HG03342 (cell line): ENCODE measurements at regions not wholly inside any gene's neighbourhood (a gene's known extent, or its start where the extent isn't known, plus 50 kb on each side); places are given as distances from the start of the nearest gene placed in this dataset.

Source experiments
- ATAC-seq: cut with Tn5 transposase; IDR thresholded peaks from one replicate; pipeline ENCODE4 v1.9.1; 2021; ENCODE audit warnings: mild to moderate bottlenecking, moderate library complexity; ENCODE audit not compliant: unreplicated experiment

DNA sequence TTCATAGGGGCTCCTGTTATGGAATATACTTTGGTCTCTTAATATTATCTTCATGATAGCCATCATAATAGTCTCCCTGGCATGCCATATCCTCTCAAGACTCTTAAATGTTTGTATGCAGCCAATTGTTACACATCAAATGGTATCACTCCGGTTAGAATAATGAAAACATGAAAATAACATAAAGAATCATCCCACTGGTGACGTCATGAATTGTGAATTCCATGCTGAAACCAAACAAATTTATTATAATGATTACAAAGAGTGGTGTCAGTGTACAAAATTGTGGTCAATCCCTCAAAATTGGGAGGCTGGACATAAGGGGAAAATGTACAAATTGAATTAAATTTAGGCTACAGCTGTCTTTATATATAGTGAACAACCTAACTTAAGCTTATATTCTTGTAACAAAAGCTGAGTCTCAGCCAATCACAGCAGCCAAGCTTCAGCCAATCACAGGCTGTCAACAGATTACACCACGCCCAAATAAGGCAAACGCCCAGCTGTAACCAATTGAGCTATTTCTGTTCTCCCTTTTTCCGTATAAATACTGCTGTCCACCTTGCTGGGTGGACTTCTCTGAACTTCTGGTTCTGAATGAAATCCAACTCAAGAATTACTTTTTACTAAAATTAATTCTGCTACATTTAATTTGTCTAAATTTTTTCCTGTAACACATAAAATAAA, 156.1 kb downstream of the CHD9NB start:
- no peak for ATAC-seq

DNA sequence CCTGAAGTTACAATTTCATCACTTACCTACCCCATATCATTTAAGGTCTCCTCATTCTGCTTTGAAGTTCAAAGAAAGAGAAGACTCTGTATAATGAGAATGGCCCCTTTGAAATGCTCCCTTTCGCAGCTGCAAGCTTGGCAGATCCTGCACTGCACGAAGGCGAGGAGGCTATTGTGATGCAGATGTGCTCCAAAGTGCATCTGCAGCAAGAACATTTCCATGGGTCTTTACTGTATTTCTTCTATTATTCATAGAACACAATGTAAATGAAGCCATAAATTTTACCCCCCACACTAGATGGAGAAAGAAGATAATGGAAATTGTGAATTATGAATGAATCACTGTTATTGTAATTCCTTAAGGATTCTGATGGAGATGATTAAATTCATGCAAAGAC, 178.7 kb downstream of the CHD9NB start:
- ATAC-seq: no peak

DNA sequence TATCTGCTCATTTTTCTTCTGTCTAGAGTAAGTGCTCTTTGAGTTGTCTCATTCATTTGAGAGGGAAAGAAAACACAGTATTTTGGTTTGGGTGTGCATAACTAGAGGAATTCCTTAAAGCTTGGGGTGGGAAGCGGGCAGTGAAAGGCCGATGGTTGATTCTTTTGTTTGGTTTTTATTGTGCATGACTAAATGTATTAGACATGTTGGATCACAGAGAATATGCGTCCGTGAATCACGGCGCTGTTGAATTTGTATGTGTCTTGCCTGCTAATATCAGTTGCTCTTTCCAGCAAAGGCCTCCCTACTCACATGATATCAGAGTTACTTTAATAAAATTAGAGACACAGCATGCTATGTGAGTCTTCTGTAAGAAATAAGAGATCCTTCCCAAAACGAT, 180.0 kb downstream of the CHD9NB start:
- no peak for ATAC-seq

DNA sequence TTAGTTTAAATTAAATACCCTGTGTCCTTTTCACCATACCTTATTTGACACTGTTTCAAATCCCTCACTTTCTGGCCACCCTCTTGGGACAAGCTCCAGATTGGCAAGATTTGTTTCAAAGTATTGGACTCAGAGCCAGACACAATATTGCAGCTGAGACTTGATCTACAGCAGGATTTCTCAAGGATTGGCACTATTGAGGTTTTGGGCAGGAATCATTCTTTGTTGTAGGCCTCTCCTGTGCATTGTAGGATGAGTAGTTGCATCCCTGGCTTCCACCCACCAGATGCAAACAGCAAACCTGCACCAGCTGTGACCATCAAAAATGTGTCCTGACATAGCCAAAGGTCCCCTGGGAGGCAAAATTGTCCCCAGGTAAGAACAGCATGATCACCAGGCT, 181.2 kb downstream of the CHD9NB start:
- ATAC-seq: no peak

DNA sequence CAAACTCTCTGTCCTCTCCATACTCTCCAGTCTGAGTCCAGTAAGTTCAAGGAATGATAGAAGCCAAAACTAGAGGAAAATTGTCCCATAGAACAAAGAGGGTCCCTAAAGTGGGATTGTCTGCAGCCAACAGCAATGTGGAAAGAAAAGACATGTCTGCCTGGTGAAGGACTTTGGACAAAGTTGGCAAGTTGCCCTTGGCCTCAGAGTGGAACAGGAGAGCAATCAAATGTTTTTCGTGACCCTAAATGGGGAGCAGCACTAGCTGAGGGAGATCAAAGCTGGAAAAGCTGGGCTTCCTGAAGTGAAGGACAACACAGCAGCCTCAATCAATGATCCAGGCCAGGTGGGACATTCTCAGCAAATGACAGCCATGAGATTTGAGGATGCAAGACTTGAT, 183.5 kb downstream of the CHD9NB start:
- ATAC-seq: no peak

DNA sequence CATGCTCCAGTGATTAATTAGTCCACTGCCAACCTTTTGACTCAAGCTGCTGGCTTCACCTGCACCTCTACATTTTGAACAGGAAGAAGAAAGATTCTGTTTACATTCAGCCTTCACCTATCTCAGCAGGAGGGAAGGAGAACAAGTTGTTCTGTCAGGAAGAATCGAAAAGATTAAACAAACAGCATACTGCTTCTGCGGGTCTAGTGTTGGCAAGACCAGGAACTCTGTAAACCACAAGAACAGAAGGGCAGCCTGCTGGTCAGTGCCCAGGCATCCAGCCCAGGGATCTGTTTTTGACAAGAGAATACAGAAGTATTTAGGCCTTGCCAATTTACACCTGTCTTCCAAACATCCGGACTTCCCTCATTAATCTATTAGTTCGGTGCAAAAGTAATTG, 189.7 kb downstream of the CHD9NB start:
- no peak for ATAC-seq

DNA sequence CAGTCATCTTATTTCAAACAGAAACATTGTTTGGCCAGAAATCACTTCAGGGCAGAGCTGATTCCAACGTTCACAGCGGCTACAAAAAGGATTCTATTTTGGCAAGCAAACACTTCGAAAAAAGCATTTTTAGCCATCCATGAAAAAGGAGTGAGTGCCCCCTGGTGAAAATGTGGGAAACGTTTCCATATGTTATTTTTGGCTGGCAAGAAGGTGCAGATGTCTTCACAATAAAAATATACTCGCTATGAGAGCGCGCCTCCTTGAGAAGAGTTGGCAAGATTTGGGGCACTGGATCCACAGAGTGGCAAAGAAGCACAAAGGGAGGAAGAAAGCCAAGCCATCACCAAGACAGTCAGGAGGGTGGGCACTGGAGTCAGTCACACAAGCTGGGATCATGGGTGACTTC, 191.1 kb downstream of the CHD9NB start:
- no peak for ATAC-seq

DNA sequence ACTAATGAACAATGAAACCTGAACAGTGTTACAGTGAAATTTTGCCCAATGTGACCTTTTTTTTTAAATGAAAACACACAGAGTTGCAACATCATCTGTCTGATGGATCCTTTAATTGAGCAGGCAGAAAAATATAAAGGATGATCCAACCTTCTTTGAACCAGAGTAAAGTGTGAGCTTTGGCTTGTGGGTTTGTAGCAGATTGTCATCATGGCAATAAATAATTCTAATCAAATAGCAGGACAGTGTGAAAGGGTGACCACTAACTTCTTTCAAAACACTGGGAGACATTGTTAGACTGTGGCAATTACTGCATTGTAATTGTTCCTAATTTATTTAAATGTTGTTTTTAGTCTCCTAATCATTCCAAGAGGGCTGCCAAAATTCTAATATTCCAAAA, 197.2 kb downstream of the CHD9NB start:
- no peak for ATAC-seq

DNA sequence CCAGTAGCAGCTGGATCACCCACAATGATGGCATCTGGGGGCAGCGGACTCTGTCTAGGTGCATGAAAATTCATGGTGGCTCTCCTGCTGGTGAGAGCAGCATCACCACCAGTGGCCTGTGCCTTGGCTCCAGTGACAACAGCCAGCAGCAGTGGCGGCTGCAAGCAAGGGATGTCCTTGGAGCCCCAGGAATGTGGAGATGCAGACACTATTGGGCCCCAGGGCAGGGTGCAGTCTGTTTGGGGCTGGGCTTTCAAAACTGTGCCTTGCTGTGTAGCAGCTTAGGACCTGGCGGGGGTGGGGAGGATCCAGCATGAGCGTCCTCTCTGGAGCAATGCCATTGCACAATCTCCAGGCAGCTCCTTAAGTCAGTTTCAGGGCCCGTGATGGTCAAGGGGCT, 199.7 kb downstream of the CHD9NB start:
- no peak for ATAC-seq

DNA sequence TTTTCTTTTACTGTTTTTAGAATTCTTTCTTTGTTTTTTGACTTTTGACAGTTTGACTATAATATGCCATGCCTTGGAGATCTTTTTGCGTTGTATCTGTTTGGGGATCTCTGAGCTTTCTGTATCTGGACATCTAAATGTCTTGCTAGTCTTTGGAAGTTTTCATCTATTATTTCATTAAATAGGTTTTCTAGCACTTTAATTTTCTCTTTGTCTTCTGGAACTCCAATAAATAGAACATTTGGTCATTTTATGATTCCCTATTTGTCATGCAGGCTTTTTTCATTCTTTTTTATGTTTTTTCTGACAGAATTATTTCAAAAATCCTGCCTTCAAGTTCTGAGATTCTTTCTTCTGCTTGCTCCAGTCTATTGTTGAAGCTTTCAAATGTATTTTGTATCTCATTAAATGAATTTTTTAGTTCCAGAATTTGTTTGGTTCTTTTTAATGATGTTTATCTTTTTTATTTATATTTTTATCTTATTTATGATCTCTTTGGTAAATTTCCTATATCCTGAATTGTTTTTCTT, 201.4 kb downstream of the CHD9NB start:
- no peak for ATAC-seq

DNA sequence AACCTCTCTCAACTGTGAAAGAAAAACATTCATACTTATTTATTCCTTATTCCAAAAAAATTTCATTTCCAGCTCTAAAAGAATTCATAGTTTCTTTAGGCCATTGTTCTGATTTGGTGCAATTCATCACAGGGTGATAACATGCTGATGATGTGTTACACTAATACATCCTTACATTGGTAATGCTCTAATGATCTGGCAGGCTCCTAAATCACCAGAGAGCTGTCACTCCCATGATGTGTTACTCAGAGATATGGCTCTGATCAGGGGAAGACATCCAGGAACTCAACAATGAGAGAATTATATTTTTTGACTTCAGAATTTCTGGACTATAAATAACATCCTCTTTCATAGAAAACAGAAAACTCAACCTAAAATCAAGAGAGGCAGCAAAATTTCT, 209.3 kb downstream of the CHD9NB start:
- ATAC-seq: no peak

DNA sequence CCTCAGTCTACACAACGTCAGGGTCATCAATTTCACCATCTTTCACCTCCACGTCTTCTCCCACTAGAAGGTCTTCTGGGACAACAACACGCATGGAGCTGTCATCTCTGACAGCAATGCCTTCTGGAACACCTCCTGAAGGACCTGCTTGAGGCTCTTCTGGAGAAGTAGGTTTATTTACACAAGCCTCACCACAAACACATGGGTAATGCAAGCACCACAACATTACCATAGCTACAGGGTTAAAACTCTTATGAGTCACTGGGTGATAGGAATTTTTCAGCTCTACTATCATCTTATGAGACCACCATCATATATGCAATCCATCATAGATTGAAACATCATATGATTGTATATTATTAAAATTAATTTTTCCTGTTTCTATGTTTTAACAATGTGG, 215.4 kb downstream of the CHD9NB start:
- ATAC-seq: no peak

DNA sequence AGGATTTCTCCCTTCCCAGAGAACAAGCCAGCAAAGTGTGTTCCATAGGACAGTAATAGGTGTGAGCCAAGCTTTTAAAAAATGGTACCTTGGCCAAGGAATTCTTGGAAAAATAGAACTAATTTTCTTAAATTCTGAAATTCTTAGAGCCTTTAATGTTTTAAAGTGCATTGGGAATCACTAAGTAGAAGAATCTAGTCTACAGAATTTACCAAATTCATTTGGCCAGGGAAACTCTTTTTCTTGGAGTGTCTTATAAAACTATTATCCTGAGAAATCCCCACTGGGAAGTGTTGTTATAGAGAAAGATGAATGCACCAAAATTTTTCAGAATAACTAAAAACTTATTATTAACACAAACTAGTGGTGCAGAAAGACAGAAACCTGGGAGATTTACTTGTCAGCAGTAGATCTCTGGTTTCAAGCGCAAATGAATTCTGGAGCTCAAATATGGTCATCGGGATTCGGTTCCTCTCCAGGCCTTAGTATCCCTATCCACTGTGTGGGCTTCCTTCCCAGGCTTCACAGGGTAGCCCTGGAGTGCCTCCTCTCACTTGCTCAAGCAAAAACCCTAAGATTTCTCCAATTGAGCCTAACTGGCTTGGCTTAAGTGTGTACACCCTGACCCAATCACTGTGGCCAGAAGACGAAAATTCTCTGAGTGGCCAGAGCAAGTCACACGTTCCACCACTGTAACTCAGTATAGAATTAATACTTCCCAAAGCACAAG, 217.8 kb downstream of the CHD9NB start:
- ATAC-seq: no peak

DNA sequence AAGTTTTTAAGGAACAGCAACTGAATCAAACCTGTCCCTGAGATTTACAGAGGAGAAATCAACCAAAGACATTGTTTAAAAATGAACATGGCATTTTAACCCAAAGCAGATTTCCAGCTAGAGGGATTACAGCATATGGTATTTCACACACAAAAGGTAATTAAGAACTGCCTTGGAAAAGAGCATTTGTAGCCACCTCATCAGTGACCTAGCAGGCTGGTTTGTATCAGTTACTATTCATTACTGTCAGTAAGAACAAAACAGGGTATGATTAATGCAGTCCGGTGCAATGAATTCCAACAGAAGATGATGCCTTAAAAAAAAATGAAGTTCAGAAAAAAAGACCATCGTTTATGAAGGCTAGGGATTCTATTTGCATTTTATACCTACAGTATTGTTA, 219.9 kb downstream of the CHD9NB start:
- no peak for ATAC-seq

DNA sequence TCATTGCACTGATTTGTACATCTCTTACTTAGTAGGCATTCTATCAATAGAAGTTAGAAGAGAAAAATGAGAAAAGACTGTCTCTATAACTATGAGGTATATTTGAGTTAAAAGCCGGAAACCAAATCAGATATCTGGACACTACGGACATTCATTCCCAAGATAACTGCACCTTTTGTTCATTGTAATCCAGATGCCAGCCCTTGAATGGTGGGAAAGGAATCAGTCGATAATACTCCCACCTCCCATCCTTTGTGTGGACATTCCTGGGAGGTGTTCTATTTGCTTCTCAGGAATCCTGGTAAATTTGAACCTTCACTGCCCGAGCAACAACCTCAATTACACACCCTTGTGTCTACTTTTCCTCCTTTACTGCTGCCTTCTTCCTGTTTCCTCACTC, 225.2 kb downstream of the CHD9NB start:
- ATAC-seq: no peak

DNA sequence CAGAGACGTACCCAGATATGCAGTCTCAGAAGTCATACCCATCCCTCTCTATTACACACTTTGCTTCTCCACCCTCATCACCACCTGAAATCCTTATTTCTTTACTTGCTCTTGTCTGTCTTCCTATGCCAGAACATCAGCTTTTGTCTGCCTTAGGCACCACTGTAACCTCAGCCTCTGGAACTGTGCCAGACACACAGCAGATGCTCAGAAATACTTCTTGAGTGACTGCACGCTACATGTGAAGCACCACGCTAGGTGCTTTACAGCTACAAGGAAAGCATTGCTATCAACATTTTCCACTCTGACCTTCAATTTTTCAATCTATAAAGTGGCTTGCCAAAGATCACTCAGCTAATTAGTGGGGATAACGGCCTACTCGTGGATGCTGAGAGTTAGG, 226.8 kb downstream of the CHD9NB start:
- no peak for ATAC-seq

DNA sequence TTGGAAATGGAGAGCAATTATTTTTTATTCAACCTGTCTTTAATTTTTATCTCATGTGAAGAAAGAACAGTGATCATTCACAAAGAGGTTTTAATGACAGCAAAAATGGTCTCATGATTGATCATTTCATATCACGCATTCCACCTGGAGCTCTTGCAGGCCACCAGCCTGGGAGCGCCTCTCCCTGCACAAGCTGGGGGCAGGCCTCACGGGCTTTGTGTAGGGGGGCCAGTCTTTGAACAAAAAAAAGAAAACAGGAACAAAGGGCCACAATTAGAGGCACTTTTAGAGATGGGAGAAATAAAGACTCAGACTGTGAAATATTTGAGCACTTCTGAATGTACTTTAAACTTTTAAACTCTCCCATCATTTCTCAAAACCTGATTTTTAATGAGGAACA, 232.9 kb downstream of the CHD9NB start:
- no peak for ATAC-seq

DNA sequence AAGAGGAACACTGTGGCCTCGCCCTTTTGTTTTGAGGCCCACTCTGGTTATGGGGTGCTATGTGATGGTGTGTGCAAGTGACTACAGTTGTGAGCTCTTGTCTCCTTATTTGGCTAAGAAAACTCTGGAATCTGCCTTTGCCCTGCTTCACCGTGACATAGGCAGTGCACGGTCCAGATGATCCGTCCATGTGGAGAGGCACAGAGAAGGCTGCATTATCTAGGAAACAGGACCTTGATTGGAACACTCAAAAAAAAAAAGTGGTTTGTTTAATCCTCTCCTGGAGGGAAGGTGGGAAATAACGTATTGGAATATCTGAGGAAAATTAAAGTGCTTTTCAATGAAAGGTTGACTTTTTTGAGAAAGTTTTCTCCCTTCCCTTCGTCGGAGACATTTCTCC, 233.3 kb downstream of the CHD9NB start:
- no peak for ATAC-seq

DNA sequence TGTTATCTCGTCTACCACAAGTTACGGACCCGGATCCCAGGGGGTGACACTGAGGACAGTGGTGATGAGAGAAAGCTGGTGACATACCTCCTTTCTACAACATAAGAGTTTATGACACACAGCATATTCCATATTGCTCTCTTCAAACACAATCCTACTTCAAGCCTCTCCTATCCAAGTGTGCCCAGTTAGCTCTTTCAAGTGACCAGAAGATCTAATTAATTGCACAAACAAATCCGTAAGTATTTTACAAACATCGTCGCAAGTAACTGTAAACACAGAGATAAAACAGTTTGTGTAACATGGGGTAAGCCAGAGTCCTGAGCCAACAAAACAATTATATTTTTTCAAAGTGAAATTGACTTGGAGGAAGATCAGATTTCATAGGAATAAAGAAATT, 235.0 kb downstream of the CHD9NB start:
- ATAC-seq: no peak

DNA sequence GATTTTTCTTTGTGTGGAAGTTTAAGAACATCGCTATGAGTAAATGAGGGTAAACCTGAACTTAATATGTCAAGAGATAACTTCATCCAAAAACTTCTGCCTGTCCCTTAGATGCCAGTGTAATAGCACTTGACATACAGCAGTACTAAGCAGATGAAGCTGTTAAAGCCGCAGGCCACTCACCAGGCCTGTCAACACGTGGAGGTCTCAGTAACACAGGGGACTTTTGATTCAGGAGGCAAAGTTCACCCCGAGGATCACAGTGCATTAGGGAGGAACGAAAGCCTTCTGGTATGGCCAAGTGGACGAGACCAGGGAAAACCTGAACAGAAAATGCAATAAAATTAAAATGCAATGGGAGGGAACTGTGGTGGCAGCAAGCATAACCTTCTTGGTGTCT, 235.7 kb downstream of the CHD9NB start:
- no peak for ATAC-seq

DNA sequence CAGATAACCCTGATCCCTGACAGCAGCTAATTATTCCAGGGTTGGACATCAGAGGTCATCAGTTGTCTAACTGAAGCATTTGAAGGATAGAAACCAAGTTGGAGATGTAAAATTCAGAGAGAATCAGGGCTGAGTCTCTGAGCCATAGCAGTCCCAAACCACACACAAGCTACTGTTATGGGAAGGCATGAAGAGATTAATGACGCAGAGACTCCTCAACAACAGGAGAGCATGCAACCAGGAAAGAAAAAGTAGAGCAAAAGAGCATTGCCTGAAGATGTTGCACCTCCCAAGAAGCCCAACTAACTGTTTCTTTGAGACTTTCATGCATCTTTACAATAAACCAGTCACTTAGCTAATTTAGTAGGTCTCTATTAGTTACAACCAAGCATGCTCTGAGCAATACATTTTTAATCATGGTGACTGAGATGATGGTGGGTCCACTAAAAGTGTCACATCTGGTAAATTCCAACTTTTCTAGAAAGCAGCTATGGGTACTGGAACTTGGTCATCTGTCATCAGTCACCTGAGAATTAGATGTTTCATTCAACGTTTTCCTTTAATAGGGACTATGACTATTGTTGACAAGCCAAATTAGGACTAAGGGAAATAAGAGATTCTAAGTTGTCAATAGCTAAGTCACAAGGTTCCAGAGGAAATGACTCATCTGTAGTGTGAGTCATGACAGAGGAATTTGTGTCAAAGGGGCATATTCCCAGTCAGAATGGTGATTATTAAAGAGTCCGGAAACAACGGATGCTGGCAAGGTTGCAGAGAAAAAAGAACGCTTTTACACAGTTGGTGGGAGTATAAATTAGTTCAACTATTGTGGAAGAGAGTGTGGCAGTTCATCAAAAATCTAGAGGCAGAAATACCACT, 239.8 kb downstream of the CHD9NB start:
- ATAC-seq: no peak
